Astrocyte of the spinal cord (primary cell): ENCODE measurements at regions not wholly inside any gene's neighbourhood (a gene's known extent, or its start where the extent isn't known, plus 50 kb on each side); places are given as distances from the start of the nearest gene placed in this dataset.

Experiments used
- DNase-seq: peaks from one replicate; pipeline ENCODE4 v3.0.0; 2011; ENCODE audit warnings: low read depth, low spot score
- H3K4me3 ChIP-seq: 2 replicates; pipeline ENCODE4 v1.5.1; 2011; ENCODE audit warnings: low read depth, mild to moderate bottlenecking, low read length, moderate library complexity
- CTCF ChIP-seq: IDR thresholded peaks from 2 replicates; pipeline ENCODE4 v1.5.1; 2012; ENCODE audit warnings: low read depth, mild to moderate bottlenecking, low read length, inconsistent platforms
- in situ Hi-C: cut with HindIII; loops from 2 replicates; pipeline ENCODE4 v1.10.0; 2017; ENCODE audit warnings: low sequenced_read_pairs

- no peak overlapping the region for H3K4me3 ChIP-seq
- in situ Hi-C loops: no loop called here
- no peak for DNase-seq
- TF ChIP-seq CTCF: no peak
Observed at GRCh38 chr12:124706363-124706762, 139.0 kb upstream of the NCOR2 start.

GRCh38 chr12:124705545-124706138 is 138.2 kb upstream of the NCOR2 start:
- no peak for TF ChIP-seq CTCF
- DNase-seq: no peak
- in situ Hi-C loops: no loop called here
- H3K4me3 ChIP-seq: no peak overlapping the region

GRCh38 chr12:124704619-124705018 is 137.2 kb upstream of the NCOR2 start:
- DNase-seq: no peak
- no peak for TF ChIP-seq CTCF
- in situ Hi-C loops: no loop called here
- no peak overlapping the region for H3K4me3 ChIP-seq

- no peak for DNase-seq
- TF ChIP-seq CTCF: no peak
- no peak overlapping the region for H3K4me3 ChIP-seq
- in situ Hi-C loops: no loop called here
Observed at GRCh38 chr12:124703856-124704255, 136.4 kb upstream of the NCOR2 start.

- no peak for DNase-seq
- no peak for TF ChIP-seq CTCF
- in situ Hi-C loops: no loop called here
- no peak overlapping the region for H3K4me3 ChIP-seq
Observed at GRCh38 chr12:124702736-124703135, 135.3 kb upstream of the NCOR2 start.

- in situ Hi-C loops: no loop called here
- no peak for TF ChIP-seq CTCF
- DNase-seq: peak; percentile 60
- no peak overlapping the region for H3K4me3 ChIP-seq
Observed at GRCh38 chr12:124700810-124701592, 133.6 kb upstream of the NCOR2 start.
